Muscle layer of duodenum (tissue), 2 donors: ENCODE measurements at regions not wholly inside any gene's neighbourhood (a gene's known extent, or its start where the extent isn't known, plus 50 kb on each side); places are given as distances from the start of the nearest gene placed in this dataset.
"Not testable (repeated sequence)": the region's sequence is repeated elsewhere in the genome, so short reads cannot be mapped to it uniquely, and the experiment has no call there.

ENCODE experiments used
- H3K27ac ChIP-seq: one replicate; pipeline ENCODE4 v1.7.0; 2013; ENCODE audit warnings: mild to moderate bottlenecking, low read length
- H3K27me3 ChIP-seq: one replicate; pipeline ENCODE4 v1.7.0; 2013; ENCODE audit warnings: low read depth, mild to moderate bottlenecking, control low read depth, low read length
- H3K36me3 ChIP-seq, 2 donors: one replicate each; pipeline ENCODE4 v1.7.0; 2013; ENCODE audit warnings: low read length in 2 of 2, control low read depth in 1 of 2, mild to moderate bottlenecking in 1 of 2; ENCODE audit not compliant: insufficient read depth in 2 of 2, control insufficient read depth in 1 of 2
- H3K4me1 ChIP-seq, 2 donors: one replicate each; pipeline ENCODE4 v1.7.0; 2013; ENCODE audit warnings: low read length in 2 of 2, mild to moderate bottlenecking in 2 of 2, control low read depth in 1 of 2, moderate library complexity in 1 of 2; ENCODE audit not compliant: insufficient read depth in 2 of 2, control insufficient read depth in 1 of 2
- H3K4me3 ChIP-seq, 2 donors: one replicate each; pipeline ENCODE4 v1.7.0; 2013; ENCODE audit warnings: low read length in 2 of 2, low read depth in 1 of 2, mild to moderate bottlenecking in 1 of 2
- H3K9me3 ChIP-seq, 2 donors: one replicate each; pipeline ENCODE4 v1.7.0; 2013; ENCODE audit warnings: low read length in 2 of 2, control low read depth in 1 of 2, mild to moderate bottlenecking in 1 of 2; ENCODE audit not compliant: control insufficient read depth in 1 of 2
- donor health status: healthy.

GRCh38 chrX:40788698-40789097 is 53.4 kb upstream of the MED14 start:
- not testable (repeated sequence) for H3K4me1 ChIP-seq, H3K4me3 ChIP-seq, H3K27ac ChIP-seq, H3K9me3 ChIP-seq, H3K36me3 ChIP-seq, H3K27me3 ChIP-seq

- Histone ChIP-seq H3K27me3 (no peaks in the 10 kb centered on the region), H3K36me3 (no peaks in the 10 kb centered on the region)
Measured at GRCh38 chrX:40792433-40792832, 57.1 kb upstream of the MED14 start.

GRCh38 chrX:40794829-40795130 is 59.4 kb upstream of the MED14 start:
- not testable (repeated sequence) for H3K27ac ChIP-seq, H3K9me3 ChIP-seq

More at GRCh38 chrX:40792433-40792832, 57.1 kb upstream of the MED14 start:
- no peak overlapping the region for H3K4me3 ChIP-seq
- H3K9me3 ChIP-seq, result no peaks in the 10 kb centered on the region
- no peak overlapping the region for H3K27ac ChIP-seq
- H3K4me1 ChIP-seq, result peaks cover 0 to 6% of the 10 kb centered on the region in 2 donors

GRCh38 chrX:40799745-40800144 is 64.4 kb upstream of the MED14 start:
- H3K4me3 ChIP-seq, H3K27me3 ChIP-seq, H3K9me3 ChIP-seq, H3K4me1 ChIP-seq, H3K27ac ChIP-seq, H3K36me3 ChIP-seq: not testable (repeated sequence)

More at GRCh38 chrX:40794829-40795130, 59.4 kb upstream of the MED14 start:
- H3K27me3 ChIP-seq, H3K36me3 ChIP-seq, H3K4me1 ChIP-seq, H3K4me3 ChIP-seq: not testable (repeated sequence)

- no peaks in the 10 kb centered on the region for H3K4me1 ChIP-seq
- H3K27ac ChIP-seq, result no peak overlapping the region
- H3K36me3 ChIP-seq, result no peaks in the 10 kb centered on the region
- no peaks in the 10 kb centered on the region for H3K9me3 ChIP-seq
- H3K4me3 ChIP-seq, result no peak overlapping the region
- no peaks in the 10 kb centered on the region for H3K27me3 ChIP-seq
Measured at GRCh38 chrX:40805404-40805803, 70.1 kb upstream of the MED14 start.

- no peaks in the 10 kb centered on the region for H3K4me1 ChIP-seq
- H3K4me3 ChIP-seq, result no peak overlapping the region
- H3K27ac ChIP-seq, result no peak overlapping the region
- H3K9me3 ChIP-seq, result no peaks in the 10 kb centered on the region
- H3K36me3 ChIP-seq, result no peaks in the 10 kb centered on the region
- H3K27me3 ChIP-seq, result no peaks in the 10 kb centered on the region
Measured at GRCh38 chrX:40806513-40807220, 71.3 kb upstream of the MED14 start.

GRCh38 chrX:40807384-40807783 is 72.0 kb upstream of the MED14 start:
- Histone ChIP-seq H3K9me3 (no peaks in the 10 kb centered on the region), H3K27me3 (no peaks in the 10 kb centered on the region), H3K27ac (no peak overlapping the region), H3K4me3 (no peak overlapping the region), H3K4me1 (no peaks in the 10 kb centered on the region), H3K36me3 (no peaks in the 10 kb centered on the region)

- Histone ChIP-seq H3K4me3 (no peak overlapping the region), H3K4me1 (no peaks in the 10 kb centered on the region), H3K9me3 (no peaks in the 10 kb centered on the region), H3K27me3 (no peaks in the 10 kb centered on the region), H3K27ac (no peak overlapping the region), H3K36me3 (no peaks in the 10 kb centered on the region)
Measured at GRCh38 chrX:40808203-40808602, 72.9 kb upstream of the MED14 start.

GRCh38 chrX:40809210-40809609 is 73.9 kb upstream of the MED14 start:
- no peaks in the 10 kb centered on the region for H3K27me3 ChIP-seq
- no peaks in the 10 kb centered on the region for H3K4me1 ChIP-seq
- no peaks in the 10 kb centered on the region for H3K36me3 ChIP-seq
- no peaks in the 10 kb centered on the region for H3K9me3 ChIP-seq
- no peak overlapping the region for H3K27ac ChIP-seq
- H3K4me3 ChIP-seq, result no peak overlapping the region

- H3K36me3 ChIP-seq, H3K27me3 ChIP-seq, H3K4me1 ChIP-seq, H3K9me3 ChIP-seq, H3K27ac ChIP-seq, H3K4me3 ChIP-seq: not testable (repeated sequence)
Measured at GRCh38 chrX:40815045-40815444, 79.7 kb upstream of the MED14 start.

- Histone ChIP-seq H3K36me3 (no peaks in the 10 kb centered on the region), H3K4me1 (no peaks in the 10 kb centered on the region), H3K27me3 (no peaks in the 10 kb centered on the region), H3K27ac (no peak overlapping the region), H3K4me3 (no peak overlapping the region), H3K9me3 (no peaks in the 10 kb centered on the region)
Measured at GRCh38 chrX:40816906-40817305, 81.6 kb upstream of the MED14 start.

- Histone ChIP-seq H3K4me3 (no peak overlapping the region), H3K27ac (no peak overlapping the region), H3K9me3 (peaks cover 0 to under 1% of the 10 kb centered on the region in 2 donors), H3K27me3 (no peaks in the 10 kb centered on the region), H3K4me1 (no peaks in the 10 kb centered on the region), H3K36me3 (no peaks in the 10 kb centered on the region)
Measured at GRCh38 chrX:40818236-40818635, 82.9 kb upstream of the MED14 start.
